ENCODE measurements at regions not wholly inside any gene's neighbourhood (a gene's known extent, or its start where the extent isn't known, plus 50 kb on each side); places are given as distances from the start of the nearest gene placed in this dataset.

DNA sequence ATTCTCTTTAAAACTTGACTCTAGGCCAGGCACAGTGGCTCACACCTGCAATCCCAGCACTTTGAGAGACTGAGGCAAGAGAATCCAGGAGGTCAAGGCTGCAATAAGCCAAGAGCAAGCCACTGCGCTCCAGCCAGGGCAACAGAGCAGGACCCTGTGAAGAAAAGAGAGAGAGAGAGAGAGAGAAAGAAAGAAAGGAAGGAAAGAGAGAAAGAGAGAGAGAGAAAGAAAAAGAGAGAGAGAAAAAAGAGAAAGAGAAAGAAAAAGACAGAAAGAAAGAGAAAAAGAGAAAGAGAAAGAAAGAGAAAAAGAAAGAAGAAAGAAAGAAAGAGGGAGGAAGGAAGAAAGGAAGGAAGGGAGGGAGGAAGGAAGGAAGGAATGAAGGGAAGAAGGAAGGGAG lies 76.7 kb downstream of the RIN2 start:
- TF ChIP-seq CTCF (IDR thresholded peaks at IDR 0.05; ENCODE audit: insufficient read depth, low read depth, low read length) (no peak), EZH2 (IDR thresholded peaks at IDR 0.05; ENCODE audit: insufficient read depth, low read length) (no peak)
